ENCODE measurements at regions not wholly inside any gene's neighbourhood (a gene's known extent, or its start where the extent isn't known, plus 50 kb on each side); places are given as distances from the start of the nearest gene placed in this dataset.
A peak's percentile ranks its signal among the peaks of the same experiment; 100 is the strongest.

- no peak for DNase-seq (ENCODE audit: low read depth in 2 of 2)
- TF ChIP-seq CTCF (IDR thresholded peaks at IDR 0.05; ENCODE audit: low read depth, low read length), result no peak
- H3K4me3 ChIP-seq (replicated peaks in 1 of 2; ENCODE audit: low read depth in 2 of 2, low read length in 2 of 2), result no peak overlapping the region
Measured at GRCh38 chr4:187191676-187192075, 468.0 kb upstream of the FAT1 start.

- no peak for TF ChIP-seq CTCF (IDR thresholded peaks at IDR 0.05; ENCODE audit: low read depth, low read length)
- no peak overlapping the region for H3K4me3 ChIP-seq (replicated peaks in 1 of 2; ENCODE audit: low read depth in 2 of 2, low read length in 2 of 2)
- DNase-seq (ENCODE audit: low read depth in 2 of 2), result no peak
Measured at GRCh38 chr4:187192266-187192665, 468.6 kb upstream of the FAT1 start.

- no peak for DNase-seq (ENCODE audit: low read depth in 2 of 2)
- H3K4me3 ChIP-seq (replicated peaks in 1 of 2; ENCODE audit: low read depth in 2 of 2, low read length in 2 of 2), result no peak overlapping the region
- no peak for TF ChIP-seq CTCF (IDR thresholded peaks at IDR 0.05; ENCODE audit: low read depth, low read length)
Measured at GRCh38 chr4:187193141-187193540, 469.5 kb upstream of the FAT1 start.

- H3K4me3 ChIP-seq (replicated peaks in 1 of 2; ENCODE audit: low read depth in 2 of 2, low read length in 2 of 2), result no peak overlapping the region
- TF ChIP-seq CTCF (IDR thresholded peaks at IDR 0.05; ENCODE audit: low read depth, low read length), result no peak
- DNase-seq (ENCODE audit: low read depth in 2 of 2), result no peak
Measured at GRCh38 chr4:187204389-187204918, 480.8 kb upstream of the FAT1 start.

GRCh38 chr4:187207931-187208330 is 484.3 kb upstream of the FAT1 start:
- no peak overlapping the region for H3K4me3 ChIP-seq (replicated peaks in 1 of 2; ENCODE audit: low read depth in 2 of 2, low read length in 2 of 2)
- DNase-seq (ENCODE audit: low read depth in 2 of 2), result no peak
- no peak for TF ChIP-seq CTCF (IDR thresholded peaks at IDR 0.05; ENCODE audit: low read depth, low read length)

GRCh38 chr4:187208651-187209050 is 485.0 kb upstream of the FAT1 start:
- H3K4me3 ChIP-seq (replicated peaks in 1 of 2; ENCODE audit: low read depth in 2 of 2, low read length in 2 of 2), result no peak overlapping the region
- no peak for TF ChIP-seq CTCF (IDR thresholded peaks at IDR 0.05; ENCODE audit: low read depth, low read length)
- no peak for DNase-seq (ENCODE audit: low read depth in 2 of 2)

- peak; percentile 11 to 49 for DNase-seq (ENCODE audit: low read depth in 2 of 2)
- no peak for TF ChIP-seq CTCF (IDR thresholded peaks at IDR 0.05; ENCODE audit: low read depth, low read length)
- no peak overlapping the region for H3K4me3 ChIP-seq (replicated peaks in 1 of 2; ENCODE audit: low read depth in 2 of 2, low read length in 2 of 2)
Measured at GRCh38 chr4:187209921-187210613, 486.4 kb upstream of the FAT1 start.

All from cardiac fibroblast (primary cell).